Muscle of back (tissue), 3 donors: ENCODE measurements at regions not wholly inside any gene's neighbourhood (a gene's known extent, or its start where the extent isn't known, plus 50 kb on each side); places are given as distances from the start of the nearest gene placed in this dataset.

ENCODE experiments used
- DNase-seq, 3 donors: peaks; one replicate each; pipeline versions ENCODE4 v3.0.0 to v3.0.0-alpha.2; 2013

GRCh38 chr6:40973304-40973703 is 65.7 kb downstream of the UNC5CL start:
- DNase-seq = no peak

DNA sequence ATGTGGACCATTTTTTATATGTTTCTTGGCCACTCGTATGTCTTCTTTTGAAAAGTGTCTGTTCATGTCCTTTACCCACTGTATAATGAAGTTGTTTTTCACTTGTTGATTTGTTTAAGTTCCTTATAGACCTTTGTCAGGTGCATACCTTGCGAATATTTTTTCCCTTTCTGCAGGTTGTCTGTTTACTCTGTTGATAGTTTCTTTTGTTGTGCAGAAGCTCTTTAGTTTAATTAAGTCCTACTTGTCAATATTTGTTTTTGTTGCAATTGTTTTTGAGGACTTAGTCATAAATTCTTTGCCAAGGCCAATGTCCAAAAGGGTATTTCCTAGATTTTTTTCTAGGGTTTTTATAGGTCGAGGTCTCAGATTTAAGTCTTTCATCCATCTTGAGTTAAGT is 66.2 kb downstream of the UNC5CL start:
- DNase-seq = no peak

- DNase-seq = no peak
Observed at GRCh38 chr6:40972190-40972589, 66.8 kb downstream of the UNC5CL start.

- DNase-seq = no peak
Observed at GRCh38 chr6:40968620-40969164, 70.3 kb downstream of the UNC5CL start.

DNA sequence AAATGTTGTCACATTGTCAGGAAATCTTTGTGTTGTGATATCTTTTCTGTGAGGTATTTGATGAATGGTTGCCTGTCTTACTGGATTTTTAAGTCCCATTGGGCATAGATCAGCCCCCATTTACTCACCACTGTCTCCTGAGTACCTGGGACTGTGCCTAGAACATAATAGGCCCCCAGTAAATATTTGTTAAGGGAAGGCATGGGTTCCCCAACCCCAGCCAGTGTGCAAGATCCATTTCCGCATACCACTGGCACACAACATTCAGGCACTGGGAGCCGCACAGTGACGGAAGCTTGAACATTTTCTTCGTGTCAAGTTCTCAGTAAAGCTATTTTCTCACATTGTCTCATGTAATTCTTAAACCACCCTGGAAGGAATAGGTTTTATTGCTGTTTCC is 72.2 kb downstream of the UNC5CL start:
- DNase-seq = no peak

GRCh38 chr6:40965046-40965445 is 74.0 kb downstream of the UNC5CL start:
- no peak for DNase-seq

DNA sequence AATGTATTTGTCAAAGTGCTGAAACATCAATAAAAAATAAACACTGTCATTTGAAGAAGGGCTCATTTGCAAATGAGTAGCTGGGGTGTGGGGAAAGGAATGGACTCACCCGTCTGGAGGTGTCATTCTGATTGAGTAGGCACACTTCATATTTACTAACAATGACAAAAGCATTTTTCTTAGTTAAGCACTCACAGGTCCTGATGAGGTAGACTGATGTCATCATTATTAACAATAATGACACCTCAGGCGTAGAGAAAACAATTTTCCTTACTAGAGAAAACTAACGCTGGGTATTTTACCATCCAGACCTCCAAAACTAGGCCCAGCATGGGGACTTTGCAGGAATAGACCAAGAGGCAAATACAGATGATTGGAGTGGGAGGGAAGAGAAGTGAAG is 76.0 kb downstream of the UNC5CL start:
- no peak for DNase-seq

DNA sequence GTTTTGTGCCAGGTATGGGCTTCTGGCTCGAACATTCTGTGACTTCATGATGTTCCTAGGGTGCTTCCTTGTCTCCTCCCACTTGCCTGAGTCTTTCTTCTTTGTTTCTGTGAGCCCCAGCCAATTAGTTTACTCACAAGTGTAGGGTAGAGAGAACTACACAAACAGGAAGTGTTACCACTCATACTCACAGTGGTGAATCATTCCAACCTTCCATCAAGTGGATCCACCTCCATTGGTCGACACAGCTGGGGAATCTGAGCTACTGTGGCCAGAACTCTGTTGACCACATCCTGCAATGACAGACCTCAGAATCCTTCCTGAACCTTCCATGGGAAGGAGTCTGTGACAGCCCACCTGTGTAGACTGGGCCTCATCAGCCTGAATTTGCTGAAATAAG is 76.8 kb downstream of the UNC5CL start:
- DNase-seq = peak in 1 of 3 donors; percentile 71

- DNase-seq = no peak
Observed at GRCh38 chr6:40961831-40962230, 77.2 kb downstream of the UNC5CL start.

GRCh38 chr6:40960742-40961430 is 78.1 kb downstream of the UNC5CL start:
- no peak for DNase-seq

DNA sequence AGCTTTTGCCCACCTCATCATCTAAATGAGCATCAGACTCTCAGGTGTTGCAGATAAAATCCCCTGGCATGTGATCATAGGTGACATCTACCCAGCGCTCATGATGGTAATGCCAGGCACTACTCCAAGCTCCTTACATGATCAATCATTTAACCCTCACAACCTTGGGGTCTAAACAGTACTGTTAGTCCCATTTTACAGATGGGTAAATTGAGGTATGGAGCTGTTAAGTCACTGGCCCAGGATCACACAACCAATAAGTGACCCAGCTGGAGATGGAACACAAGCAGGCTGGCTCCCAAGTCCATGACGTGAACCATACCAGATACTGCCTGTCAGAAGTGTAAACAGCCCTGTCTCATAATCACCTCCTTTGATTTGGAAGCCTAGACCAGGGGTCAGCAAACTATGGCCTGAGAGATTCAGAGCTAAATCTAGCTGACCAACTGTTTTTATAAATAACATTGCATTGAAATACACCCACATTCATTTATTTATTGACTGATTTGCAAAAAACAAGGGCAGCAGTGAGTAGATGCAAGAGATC is 79.2 kb downstream of the UNC5CL start:
- no peak for DNase-seq

- DNase-seq = no peak
Observed at GRCh38 chr6:40958738-40959137, 80.3 kb downstream of the UNC5CL start.

DNA sequence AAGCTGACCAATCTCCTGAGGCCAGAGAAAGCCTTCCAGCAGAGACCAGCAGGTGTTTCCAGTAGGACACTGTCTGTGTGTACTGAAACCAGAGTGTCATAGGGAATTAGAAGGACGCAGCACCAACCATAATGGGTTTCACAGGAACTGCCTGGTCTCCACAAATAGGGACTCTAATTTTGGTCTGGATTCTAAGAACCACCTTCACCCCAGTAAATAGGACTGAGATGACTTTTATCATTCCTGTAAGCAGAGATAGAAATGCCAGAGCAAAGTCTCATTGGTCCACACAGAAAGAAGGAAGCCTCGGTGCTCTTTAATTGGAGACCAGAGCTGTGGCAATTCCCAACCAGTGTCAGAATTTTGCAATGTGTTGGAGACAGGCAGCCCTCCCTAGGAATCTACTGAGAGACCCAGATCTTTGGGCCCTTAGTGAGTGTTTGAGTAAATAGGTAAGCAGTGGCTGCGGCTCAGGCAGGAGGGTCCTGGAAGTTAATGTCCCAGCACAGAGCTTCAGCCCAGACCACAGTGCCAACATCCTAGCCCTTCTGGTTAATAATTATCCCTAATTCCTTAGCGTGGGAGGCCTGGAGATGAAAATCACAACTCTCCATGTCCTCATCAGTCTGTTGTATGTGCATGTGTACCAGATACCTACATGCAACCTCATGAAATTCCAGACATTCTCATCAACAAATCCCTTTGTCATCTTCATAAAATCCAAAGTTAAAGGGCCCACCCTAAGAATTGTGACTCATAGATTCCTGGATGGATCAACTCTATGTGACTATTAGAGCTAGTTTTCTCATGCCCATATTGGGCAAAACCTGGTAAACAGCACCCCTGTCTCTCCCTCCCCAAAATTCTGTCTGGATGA is 81.2 kb downstream of the UNC5CL start:
- DNase-seq = peak in 1 of 3 donors; percentile 81

- peak in 1 of 3 donors; percentile 44 for DNase-seq
Observed at GRCh38 chr6:40956936-40957335, 82.1 kb downstream of the UNC5CL start.

- DNase-seq = no peak
Observed at GRCh38 chr6:40955178-40955545, 83.9 kb downstream of the UNC5CL start.

GRCh38 chr6:40954446-40955177 is 84.4 kb downstream of the UNC5CL start:
- no peak for DNase-seq

DNA sequence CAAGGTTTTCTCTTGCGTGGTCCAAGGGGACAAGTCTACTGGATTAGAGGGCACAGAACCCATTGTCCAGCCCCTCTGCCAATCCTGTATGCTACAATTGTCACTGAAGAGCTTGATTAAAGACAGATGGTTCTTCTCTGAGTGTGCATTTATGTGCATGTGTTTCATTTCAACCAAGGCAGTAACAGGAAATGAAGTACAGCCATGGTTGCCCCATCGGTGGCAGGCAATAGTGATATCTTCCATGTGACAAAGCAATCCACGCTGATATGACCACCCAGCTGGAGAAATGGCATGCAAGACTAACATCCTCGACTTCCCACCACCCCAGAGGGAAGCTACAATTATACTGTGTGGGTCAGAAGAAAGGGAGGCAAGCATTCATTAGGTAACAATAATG is 85.5 kb downstream of the UNC5CL start:
- DNase-seq = no peak

GRCh38 chr6:40950986-40951698 is 87.9 kb downstream of the UNC5CL start:
- peak in 1 of 3 donors; percentile 59 for DNase-seq

- DNase-seq = no peak
Observed at GRCh38 chr6:40948570-40948969, 90.5 kb downstream of the UNC5CL start.

DNA sequence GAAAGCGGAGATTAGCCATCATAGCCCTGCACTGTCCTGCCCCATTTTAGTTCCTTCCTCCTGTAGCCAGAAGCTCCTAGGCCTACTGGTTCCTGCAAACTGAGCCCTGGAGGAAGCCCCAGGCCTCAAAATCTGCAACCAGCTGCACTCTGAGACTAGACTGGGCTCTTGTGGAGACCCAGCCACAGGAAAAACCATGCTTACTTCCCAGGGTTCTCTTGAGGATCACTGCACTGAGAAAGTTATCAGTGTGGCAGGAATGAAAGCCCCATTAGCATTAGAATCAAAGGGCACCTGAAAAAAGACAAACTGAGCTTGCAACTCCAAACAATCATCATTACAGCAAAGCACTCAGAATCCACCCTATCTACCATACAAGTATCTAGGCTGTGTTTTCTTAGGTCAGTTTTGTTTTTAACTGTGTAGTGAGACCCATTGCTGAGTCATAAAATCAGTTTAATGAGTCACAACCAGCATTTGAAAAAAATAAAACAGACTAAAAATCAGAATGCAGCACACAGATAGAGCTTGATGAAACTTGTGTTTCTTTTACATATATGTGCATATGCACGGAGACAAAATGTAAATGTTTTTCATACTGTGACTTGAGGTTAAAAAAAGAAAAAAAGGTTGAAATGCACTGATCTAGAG is 91.0 kb downstream of the UNC5CL start:
- no peak for DNase-seq
